HG03064 (cell line): ENCODE measurements at regions not wholly inside any gene's neighbourhood (a gene's known extent, or its start where the extent isn't known, plus 50 kb on each side); places are given as distances from the start of the nearest gene placed in this dataset.

Experiments used
- ATAC-seq: cut with Tn5 transposase; IDR thresholded peaks from one replicate; pipeline ENCODE4 v1.9.1; 2021; ENCODE audit warnings: low read depth; ENCODE audit not compliant: unreplicated experiment

- no peak for ATAC-seq
Measured at GRCh38 chr4:108236264-108236663, 67.5 kb upstream of the LEF1 start.

GRCh38 chr4:108227923-108228322 lies 59.2 kb upstream of the LEF1 start:
- ATAC-seq, result no peak

GRCh38 chr4:108224611-108225053 lies 55.9 kb upstream of the LEF1 start:
- ATAC-seq, result no peak

- no peak for ATAC-seq
Measured at GRCh38 chr4:108223313-108223712, 54.6 kb upstream of the LEF1 start.

GRCh38 chr4:108219998-108220397 lies 51.3 kb upstream of the LEF1 start:
- no peak for ATAC-seq
